NCI-H2107 (cell line): ENCODE measurements at regions not wholly inside any gene's neighbourhood (a gene's known extent, or its start where the extent isn't known, plus 50 kb on each side); places are given as distances from the start of the nearest gene placed in this dataset.

Experiments
- DNase-seq: peaks from one replicate; lab custom pipeline; 2025; lab: John Stamatoyannopoulos, UW

DNA sequence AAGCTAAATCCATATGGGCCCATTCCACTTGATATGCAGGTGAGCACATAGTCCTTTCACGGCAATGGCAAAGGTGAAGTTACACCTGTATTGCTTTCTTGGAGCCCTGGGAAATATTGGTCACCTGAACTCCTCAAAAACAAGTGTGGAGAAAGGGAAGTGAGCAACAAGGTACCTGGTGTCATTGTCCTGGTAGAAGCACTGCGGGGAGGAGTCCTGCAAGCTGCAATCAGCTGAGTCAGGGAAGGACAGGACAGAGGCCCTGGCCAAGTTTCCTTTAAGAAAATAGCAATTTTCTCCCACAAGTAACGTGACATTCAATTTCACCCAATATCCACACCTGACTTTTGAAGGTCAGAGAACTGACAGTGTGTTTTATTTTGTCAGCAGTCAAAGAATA lies 389.1 kb downstream of the IRS2 start:
- no peak for DNase-seq

DNA sequence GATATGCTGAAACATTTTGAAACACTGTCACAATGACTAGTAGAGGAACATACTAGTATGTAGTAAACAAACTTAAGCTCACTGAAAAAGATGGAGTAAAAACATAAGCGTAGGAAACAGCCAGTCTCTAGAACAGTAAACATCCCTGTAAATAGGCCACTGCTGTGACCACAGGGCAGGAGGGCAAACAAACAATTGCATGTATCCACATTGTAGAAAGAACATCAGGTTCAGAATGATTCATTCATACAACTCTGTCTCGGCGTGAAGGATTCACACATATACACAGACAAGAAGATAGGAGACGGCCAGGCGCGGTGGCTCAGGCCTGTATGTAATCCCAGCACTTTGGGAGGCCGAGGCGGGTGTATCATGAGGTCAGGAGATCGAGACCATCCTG lies 390.1 kb downstream of the IRS2 start:
- no peak for DNase-seq

DNA sequence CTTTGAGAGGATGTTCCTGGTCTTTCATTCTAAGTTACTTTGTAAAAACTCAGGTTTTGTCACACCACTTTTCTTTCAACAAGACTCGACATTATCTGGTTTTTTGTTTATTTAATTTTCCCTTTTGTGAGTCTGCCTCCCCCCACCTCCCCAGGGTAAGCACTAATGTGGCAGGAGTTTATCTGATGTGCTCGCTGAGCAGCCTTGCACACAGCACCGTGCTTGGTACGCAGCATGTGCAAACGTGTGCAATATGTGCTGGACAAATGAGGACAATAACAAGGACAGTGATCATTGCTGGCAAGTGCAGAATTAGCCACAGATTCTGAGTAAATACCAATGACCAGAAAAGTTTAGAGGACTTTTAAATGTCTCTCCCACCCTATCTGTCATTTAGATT lies 391.4 kb downstream of the IRS2 start:
- no peak for DNase-seq

DNA sequence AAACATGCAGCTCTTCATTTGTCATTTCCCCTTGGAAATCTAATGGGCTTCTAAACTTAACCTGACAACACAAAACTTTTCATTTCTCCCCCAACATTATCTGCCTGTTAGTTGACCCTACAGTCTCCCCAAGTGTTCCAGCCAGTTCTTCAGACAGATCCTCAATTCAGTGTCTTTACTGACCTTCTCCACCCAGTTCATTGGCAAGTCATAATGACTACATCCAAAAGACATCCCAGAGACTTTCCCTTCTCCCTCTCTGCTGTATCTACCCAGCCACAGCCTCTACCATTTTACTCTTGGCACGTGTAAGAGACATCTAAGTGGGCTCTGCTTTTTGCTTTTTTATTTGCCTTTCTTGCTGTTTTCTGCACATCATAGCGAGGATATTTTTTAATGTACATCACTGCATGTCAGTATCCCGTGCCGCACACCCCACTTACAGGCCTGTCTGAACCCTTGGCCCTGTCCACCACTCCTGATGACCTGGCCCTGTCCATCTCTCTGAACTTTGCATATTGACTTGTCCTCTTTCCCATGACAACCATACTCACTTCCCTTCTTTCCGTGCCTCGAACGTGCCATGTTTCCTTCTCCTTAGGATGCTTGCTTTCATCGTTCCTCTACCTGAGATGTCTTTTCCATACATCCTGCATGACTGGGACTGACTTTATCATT lies 391.9 kb downstream of the IRS2 start:
- no peak for DNase-seq

DNA sequence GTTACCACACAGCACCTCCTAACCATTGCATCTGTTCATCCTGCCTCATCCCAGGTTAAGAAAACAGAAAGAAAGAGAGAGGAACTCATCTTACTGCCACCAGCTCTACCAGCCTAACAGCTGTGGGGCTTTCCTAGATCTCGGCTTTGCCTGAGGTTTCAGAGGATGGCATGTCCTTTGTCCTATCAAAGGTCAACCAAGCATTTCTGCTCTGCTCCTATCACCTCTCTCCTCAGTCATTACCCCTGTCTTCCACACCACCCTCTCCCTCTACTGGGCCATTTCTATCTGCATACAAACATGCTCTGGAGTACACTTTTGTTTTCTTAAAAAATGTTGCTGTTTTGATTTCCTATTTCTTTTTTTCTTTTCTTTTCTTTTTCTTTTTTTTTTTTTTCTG lies 393.3 kb downstream of the IRS2 start:
- DNase-seq = no peak

DNA sequence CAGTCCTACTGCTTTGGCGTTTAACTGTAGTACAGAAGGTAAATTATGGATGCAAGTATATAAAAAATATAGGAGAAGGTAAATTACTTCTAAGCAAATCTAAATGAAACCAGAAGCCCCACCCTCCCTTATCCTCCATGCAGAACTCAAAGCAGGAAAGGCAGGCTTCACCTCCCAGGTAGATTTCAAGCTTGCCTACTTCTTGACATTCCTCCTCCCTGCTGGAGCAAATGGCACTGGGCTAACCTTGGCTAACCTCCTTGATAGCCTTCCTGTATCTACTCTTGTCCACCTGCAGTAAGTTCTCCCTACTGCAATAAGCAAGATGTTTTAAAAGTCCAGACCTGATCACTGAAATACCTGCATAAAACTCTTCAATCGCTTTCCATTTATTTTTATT lies 396.0 kb downstream of the IRS2 start:
- no peak for DNase-seq

DNA sequence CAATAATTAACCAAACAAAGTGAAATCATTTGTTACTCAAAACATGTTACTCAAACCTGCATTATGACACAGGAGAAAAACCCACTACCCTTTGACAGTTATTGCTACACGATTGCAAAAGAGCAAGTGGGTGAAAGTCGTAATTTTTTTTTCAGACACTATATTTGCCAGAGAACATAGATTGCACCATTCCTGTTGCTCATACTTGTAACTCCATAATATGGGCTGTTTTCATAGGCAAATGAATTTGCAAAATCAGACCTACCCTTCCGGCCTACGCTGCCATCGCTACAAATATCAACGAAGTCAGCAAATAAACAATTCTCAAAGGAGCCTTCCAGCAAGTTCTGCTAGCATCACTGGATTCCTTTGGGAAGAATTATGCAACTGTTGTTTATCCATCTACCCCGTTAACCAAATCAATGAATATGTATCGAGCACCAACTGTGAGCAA lies 396.5 kb downstream of the IRS2 start:
- no peak for DNase-seq

DNA sequence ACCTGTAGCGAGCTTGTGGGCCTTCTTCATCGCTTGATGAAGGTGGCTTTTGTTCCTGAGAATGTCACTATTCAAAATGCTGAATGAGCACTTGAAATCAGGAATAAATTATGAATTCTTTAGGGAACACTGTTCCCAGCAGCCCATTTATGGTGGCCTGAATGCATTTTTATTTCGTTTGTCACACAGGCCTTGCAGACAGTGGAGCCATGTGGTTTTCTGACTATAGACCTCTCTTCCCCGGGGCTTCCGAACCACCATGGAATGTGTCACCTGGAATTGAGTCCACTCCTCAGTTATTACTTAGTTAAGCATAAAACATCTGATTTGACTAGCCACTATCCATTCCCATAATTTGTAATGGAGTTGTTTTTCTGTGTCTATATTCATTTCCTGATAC lies 396.9 kb downstream of the IRS2 start:
- DNase-seq = no peak

DNA sequence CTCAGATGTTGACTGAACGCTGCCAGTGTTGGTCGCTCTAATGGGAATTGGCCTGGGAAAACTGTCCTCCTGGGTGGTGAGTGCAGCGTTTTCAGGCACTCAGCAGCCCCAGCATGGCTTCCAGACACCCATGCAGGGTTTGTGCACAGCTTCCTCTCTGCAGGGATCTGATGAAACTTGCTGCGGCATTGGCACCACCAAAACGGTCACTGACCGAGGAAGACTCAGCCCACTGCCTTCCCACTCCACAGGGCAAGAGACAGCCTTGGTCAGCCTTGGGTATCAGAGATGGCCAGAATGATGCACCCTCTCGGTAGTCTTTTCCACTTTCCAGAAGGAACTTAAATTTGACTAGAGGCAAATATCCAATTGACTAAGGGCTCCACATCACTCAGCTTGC lies 398.9 kb downstream of the IRS2 start:
- no peak for DNase-seq

DNA sequence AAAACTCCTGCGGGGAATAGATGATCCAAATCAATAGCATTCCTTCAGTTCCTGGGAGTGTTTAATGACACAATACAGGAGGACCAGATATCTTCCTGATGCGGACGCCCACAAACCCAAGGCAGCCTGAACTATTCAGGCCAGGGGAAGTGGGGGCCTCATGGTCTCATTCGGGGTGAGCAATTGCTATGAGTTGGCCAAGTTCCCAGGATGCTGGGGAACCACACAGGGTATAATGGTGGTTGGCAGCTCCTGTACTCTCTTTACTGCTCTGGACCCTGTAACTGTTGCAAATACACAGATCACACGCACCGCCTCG lies 401.2 kb downstream of the IRS2 start:
- DNase-seq = no peak

DNA sequence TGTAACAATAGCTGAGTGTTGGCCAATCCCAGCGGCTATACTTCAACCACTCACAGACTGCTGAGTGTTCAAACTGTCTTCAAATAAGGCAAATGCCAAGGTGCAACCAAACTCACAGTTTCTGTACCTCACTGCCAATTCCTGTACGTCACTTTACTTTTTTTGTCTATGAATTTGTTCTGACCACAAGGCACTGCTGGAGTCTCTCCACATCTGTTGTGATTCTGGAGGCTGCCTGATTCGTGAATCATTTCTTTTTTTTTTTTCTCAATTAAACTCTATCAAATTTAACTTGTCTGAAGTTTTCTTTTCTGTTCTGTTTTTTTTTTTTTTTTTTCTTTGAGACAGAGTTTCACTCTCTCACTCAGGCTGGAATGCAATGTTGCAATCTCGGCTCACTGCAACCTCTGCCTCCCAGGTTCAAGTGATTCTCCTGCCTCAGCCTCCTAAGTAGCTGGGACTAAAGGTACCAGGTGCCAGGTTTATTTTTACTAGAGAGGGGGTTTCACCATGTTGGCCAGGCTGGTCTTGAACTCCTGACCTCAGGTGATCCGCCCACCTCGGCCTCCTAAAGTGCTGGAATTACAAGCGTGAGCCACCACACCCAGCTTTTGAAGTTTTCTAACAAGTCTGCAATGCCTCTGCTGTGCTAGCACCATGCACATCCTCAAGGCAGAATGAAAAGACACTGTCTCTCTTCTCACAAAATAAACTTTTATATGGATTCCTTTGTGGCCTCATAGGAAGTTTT lies 401.7 kb downstream of the IRS2 start:
- no peak for DNase-seq

DNA sequence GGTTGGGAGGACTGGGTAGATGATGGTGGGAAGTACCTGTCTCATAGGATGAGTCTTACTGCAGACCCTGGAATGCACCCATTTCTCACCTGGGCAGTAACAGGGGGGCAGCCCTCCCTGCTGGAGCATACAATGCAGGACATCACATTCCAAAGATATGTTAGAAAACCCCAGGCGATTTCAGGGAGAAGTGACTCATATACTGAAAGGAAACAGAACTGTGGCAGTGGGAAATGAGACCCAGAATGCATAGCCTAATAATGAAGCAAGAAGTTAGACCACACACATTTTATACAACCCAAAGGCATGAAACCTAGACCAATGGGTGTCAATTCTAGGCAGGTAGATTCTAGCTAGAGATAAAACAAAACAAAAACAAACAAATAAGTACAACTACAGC lies 402.7 kb downstream of the IRS2 start:
- no peak for DNase-seq

DNA sequence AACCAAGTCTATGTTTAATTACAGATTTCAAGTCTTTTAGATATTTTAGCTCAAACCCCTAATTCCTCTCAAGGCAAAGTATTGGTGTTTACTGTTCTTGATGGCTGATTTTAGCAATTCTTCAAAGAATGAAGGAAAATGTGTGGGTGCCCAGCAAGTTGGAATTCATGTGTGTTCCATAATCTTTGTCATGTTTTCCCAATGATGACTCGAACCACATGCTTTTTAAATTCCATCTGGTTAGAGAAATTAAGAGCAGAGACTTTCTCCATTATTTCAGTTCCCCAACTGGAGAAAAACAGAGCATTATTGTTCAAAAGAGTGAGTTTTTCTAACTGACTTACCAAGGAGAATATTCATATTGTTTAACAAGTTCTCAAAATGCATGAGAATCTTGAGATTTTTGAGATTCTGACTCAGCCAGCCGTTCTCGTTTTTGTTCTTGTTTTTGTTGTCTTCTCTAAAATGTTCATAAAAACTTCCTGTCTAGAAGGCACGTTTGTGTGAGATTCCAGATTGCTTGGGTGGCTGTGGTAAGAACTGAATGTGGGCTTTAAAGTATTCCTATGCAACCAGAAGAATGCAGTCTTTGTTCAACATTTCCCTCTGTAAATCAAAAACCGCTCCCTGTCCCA lies 404.7 kb downstream of the IRS2 start:
- no peak for DNase-seq

DNA sequence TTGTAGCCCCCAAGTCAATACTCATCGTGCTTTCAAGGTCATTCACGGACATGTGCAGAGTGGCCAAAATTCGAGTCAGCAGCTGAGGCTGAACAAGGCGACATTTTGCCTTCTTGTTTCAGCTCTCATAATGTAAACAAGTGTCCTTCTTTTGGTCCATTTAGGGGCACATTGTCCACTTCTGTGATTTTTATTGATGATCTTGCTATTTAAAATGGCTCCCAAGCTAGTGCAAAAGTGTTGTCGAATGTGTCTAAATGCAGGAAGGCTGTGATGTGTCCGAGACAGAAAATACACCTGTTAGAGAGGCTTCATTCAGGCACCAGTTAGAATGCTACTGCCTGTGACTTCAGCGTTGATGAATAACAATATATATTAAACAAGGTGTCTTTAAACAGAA lies 405.9 kb downstream of the IRS2 start:
- no peak for DNase-seq

DNA sequence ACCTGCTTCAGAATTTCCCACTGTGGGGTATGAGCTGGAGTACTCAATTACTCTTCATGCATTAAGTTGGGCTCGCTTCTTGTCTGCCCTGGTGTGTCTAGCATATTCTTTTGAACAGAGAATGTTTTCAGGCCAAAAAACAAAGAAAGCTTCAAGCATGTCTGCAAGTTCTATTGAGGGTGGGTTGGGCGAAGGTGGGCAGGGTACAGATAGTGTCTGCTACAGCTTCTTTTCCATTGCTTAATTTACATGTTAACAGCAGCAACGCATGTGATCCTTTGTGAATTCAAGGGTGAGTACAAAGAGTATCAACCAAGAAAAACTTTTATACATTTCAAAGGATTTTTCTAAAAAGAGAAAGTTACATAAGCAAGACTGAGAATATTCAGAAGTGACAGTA lies 406.5 kb downstream of the IRS2 start:
- DNase-seq = no peak

DNA sequence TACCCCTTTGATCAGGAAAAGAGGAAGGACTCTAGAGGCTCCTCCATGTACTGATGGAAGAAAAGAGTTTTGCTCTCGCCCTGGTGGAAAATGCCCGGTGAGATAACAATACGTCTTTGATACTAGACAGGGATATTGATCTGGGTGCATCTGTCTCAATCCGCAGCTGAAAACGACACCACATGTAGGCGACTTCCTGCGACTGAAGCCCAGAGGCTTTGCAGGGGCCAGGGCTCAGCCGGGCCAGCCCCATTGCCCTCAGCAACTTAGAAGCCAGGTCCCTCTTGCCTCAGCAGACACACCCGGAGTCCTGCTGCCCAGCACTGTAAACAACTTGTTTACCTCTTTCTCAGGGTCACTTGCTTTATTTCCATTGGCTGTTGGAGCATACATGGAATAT lies 409.4 kb downstream of the IRS2 start:
- DNase-seq = no peak

DNA sequence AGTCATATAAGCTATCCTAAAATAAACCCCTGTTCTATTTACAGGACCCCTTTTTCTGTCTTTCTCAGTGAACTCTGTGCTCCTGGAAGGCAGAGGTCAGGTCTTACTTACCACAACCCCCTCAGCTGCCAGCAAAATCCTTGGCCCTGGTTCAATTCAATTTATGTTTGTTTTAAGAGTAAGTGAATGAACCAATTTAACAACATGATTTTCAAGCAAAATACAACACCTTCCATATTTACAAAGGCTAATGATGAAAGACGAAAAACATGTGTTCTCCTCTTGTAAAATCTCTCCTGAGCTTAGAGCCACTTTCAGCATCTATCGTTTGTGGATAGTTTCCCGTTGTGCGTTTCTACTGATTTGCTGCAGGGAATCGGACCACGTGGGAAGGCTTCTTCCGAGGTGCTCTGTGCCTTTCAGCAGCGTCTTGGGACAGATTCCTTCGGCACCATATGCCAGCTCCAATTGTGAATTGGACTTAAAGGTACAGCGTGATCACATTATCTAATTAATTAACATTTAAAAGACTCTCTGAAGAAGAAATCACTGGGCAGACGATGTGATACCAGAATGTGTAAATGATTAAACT lies 411.7 kb downstream of the IRS2 start:
- no peak for DNase-seq

DNA sequence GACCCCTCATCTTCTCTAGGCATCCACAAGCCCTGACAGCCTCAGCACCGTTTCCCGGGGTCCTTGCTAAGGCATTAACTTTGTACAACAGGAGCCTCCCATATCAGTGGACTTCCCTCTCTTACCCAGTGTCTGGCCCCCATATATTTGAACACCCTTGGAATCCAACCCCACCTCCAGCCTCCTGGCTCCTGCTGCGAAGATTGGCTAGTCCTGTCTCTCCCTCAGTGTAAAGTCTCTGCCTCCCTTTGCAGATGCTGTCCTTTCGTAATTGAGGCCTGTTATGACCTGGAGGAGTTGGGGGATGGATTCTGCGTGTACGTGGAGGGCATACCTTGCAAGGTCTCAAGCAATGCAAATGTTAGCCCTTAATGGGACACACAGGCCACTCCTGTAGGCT lies 413.7 kb downstream of the IRS2 start:
- DNase-seq = no peak

DNA sequence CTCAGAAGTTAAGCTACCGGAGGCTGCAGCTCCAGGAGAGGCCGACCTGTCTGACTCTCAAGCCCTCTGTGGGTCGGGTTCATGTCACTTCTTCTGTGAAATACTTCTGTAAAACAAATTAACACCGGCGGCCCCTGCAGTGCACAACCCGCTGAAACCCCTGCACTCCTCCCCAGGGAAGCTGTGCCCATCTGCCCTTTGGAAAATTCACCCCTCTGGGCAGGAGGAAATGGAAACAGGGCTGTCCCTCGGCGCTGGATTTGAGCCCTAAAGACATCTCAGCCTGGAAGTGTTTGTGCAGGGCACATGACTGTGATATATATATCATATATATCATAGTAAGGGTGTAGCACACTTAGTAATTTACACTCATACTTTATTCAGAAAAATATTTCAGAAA lies 415.3 kb downstream of the IRS2 start:
- no peak for DNase-seq

DNA sequence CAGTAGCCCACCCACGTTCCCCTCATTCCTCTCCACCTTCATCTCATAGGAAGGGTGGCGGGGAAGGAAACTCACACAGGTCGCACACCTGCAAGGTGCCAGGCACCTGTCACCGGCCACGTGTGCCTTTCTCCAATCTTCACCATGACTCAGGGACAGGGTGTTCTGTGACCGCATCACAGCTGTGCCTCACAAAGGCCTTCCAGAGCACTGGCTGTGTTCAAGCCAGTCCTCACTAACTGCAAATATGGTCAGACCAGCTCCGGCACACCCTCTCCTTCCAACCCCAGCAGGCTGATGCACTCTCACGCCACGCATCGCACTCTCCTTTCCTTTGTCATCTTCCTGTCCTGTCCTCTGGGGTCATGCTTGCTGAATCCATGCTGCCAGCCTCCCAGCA lies 415.9 kb downstream of the IRS2 start:
- no peak for DNase-seq

DNA sequence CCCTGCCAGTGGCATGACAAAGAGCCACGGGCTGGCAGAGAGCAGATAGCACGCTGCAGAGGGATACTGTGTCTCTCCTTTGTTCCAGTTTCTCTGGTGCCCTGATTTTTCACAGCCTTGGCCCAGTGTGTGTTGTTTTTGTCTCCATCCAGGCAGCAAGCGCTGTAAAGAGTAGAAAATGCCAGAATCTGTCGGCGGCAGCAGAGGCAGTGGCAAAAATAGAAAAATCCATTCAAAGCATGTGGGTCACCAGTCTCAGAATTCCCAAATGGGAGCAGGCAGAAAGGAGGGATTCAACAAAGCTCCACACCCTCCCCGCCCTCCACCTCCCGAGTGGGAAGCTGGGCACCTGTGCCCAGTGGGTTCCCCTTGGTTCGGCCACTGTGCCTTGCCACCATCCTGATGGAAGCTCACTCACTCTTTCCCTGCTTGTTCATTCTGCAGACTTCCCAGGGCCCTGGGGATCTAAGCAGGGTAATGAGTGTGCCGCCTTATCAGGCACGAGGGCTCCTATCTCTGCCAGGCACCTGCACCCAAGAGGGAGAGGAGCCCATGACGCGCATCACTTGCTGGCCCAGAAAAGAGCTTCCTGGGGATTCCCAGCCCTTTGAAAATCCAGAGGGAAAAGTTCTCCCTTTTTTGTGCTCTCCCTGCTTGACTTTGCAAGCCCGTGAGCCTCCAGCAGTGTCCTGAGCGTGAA lies 416.9 kb downstream of the IRS2 start:
- DNase-seq = no peak

DNA sequence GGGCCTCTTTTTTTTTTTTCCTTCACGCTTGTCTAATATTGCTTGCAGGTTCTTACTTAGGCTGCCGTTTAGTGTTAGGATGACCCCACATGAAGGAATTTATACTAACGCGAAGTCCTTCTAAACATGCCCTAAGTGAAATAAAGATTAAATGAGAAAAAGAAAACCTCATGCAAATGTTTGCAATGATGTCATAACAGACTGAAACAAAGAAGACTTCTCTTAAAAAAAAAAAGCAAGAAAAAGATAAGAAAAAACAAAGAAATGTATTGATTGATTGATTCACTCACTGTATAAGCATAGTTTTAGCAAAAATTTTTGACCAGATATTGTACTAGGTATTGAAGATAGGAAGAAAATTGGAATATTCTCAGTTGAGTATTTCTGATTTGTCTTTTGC lies 418.2 kb downstream of the IRS2 start:
- DNase-seq = no peak

DNA sequence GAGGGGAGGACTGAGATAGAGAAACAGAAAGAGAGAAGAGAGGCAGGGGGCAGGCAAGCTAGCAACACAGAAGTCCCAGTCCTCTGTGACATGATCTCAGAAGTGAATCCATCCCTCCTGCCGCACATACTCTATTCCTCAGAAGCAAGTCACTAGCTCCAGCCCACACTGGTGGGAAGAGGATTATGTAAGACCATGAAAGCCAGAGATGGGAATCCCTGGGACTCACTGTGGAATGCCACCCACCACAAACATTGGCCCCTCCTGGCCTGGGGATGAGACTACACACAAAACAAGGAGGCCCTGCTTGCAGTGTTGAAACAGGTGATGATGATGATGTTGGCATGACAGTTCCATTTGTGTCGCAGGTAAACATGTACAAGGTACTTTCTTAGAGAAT lies 419.9 kb downstream of the IRS2 start:
- DNase-seq = no peak
